ENCODE measurements at regions not wholly inside any gene's neighbourhood (a gene's known extent, or its start where the extent isn't known, plus 50 kb on each side); places are given as distances from the start of the nearest gene placed in this dataset.

DNA sequence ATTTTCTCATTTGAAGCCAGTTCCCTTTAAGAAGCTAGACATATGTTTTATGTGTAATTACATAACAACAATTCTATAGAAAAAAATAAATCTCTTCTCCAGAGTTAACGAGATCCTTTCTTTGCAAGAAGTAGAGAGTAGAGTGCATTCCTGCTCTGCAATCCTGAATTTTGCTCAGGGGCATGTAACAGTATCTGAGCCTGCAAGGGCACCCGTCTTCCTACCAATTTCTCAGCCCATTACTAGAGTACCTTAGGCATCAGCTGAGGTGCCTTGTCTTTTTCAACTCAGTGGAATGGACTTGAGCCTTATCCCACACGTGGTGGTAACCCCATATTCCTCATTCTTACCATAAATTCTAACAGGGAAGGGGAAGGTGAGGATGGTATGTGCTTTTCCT lies 205.9 kb downstream of the IKZF2 start:
- DNase-seq (ENCODE audit: low spot score): no peak

GRCh38 chr2:212943351-212943750 lies 208.1 kb downstream of the IKZF2 start:
- DNase-seq (ENCODE audit: low spot score): no peak

GRCh38 chr2:212941361-212941760 lies 210.1 kb downstream of the IKZF2 start:
- no peak for DNase-seq (ENCODE audit: low spot score)

GRCh38 chr2:212940816-212941215 lies 210.6 kb downstream of the IKZF2 start:
- DNase-seq (ENCODE audit: low spot score): peak; percentile 10

DNA sequence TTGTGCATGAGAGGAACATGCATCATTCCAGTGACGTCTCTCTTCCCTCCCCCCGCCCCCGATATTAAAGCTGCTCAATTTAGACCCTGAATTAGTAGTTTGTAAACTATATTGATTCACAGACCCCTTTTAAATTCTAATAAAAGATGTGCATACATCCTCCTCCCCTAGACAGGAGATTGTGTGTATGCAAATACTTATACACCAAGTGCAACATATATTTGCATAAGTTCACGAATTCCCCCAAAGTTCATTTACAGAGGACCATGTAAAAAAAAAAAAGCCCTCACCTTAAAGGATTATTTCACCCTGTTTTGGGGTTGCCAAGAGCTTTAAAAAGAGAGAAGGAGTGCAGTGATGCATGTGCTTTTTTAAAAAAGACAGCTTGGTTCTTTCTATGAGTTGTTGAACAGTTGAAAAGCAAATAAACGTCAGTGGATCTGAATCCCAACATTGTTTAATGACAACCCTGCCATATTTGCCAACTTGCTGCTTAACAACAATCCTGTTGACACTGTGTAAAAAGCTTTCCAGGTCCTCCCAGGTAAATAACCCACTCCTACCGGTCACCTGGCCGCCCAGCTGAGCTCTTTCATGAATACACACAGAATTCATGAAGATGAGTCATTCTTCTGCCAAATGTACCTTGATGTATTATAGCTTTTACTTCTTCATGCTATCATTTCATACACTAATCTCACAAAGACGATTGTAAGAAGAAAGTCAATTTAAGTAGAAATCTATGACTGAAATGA lies 211.5 kb downstream of the IKZF2 start:
- DNase-seq (ENCODE audit: low spot score): no peak

DNA sequence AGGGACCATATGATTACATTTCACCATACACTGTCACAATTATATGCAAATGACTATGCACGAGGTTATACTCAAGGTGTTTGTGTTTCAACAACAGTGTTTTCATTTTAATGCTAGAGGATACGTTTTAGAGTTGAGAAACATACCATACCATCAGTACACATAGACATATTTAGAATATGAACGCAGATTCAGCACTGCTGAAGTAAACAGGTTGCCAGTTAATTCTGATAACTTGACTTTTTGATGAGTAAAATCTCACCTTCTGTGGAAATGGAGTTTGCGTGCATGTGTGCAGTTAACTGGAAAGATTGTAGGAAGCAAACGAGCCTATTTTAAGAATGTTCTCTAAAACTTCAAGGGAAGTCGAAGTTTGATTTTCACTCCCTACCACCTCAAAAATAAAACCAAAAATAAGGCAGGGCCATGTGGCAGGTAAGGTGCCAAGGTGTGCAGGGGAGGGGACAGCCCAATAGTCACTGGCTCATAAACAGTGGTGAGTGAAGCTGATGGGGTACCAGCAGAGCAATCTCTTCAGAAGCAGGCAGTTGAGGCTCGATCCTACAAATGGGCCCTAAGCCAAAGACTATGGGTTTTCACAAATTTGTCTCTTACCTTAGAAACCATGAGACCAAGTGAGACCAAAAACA lies 213.1 kb downstream of the IKZF2 start:
- no peak for DNase-seq (ENCODE audit: low spot score)

DNA sequence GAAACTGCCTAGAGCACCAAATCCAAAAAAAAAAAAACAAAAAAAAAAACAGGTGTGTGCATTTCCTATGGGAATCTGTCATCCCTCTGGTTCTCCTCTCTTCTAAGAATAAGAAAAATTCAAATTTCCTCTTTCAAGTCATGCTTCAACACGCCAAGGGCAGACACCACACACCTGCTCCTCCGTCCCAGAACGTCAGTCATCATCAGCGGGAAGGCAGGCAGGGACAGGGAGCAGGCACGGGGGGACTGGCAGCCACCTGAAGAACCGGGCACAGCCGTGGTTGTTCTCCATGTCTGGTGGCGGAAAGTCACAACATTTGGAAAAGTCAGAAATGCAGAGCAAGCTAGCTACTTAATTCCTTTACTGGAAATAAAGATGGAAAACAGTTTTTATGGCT lies 214.8 kb downstream of the IKZF2 start:
- no peak for DNase-seq (ENCODE audit: low spot score)

- DNase-seq (ENCODE audit: low spot score): no peak
Observed at GRCh38 chr2:212935752-212936151, 215.7 kb downstream of the IKZF2 start.

- no peak for DNase-seq (ENCODE audit: low spot score)
Observed at GRCh38 chr2:212931271-212931670, 220.1 kb downstream of the IKZF2 start.

DNA sequence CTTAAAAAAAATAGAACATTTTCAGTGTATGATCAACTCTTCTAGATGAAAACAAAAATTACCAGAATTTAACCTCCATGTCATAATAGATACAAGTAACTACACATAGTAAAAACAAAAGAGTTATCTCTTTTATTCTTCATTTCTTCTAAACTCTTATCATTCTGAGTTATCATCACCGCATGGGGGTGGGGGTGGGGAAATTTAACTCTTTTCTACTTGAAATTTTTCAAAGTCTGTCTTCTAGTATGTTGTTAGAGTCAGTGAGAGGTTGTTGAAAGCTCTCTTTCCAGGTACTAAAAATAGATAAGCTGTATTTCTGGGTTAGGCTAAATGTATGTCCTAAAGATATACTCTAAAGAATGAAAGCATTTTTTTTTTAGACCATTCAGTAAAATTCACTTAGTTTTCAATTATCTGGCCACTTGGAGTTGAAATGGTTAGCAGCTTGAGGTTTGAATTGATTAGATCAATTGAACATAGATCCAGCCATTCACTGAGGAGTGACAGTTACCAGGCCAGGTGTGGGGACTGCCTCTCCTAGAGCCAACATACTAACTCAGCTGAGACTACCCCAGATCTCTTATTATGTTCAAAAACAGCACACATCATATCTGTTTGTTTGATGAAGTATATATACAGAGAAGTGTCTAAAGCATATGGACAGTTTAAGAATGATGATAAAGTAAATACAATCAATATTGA lies 220.7 kb downstream of the IKZF2 start:
- DNase-seq (ENCODE audit: low spot score): no peak

- DNase-seq (ENCODE audit: low spot score): no peak
Observed at GRCh38 chr2:212929971-212930370, 221.4 kb downstream of the IKZF2 start.

DNA sequence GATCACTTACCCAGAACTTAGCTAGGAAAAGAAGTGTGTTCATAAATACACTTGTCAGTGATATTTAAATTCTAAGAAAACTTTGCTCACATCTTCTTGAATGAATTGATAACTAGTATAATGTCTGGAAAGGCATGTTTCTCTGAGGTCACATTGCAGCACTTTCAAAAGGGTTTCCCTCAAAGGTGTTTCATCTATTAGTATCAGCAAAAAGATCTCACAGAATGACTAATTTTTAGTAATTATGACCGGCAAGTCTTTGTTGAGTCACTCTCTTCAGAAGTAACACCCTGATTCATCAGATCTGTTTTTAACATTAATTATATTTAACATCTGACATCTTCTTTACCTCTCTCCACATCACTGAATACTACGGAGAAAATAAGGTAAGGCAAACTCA lies 222.3 kb downstream of the IKZF2 start:
- peak; percentile 30 for DNase-seq (ENCODE audit: low spot score)

GRCh38 chr2:212928681-212929080 lies 222.7 kb downstream of the IKZF2 start:
- DNase-seq (ENCODE audit: low spot score): no peak

- no peak for DNase-seq (ENCODE audit: low spot score)
Observed at GRCh38 chr2:212926940-212927339, 224.5 kb downstream of the IKZF2 start.

DNA sequence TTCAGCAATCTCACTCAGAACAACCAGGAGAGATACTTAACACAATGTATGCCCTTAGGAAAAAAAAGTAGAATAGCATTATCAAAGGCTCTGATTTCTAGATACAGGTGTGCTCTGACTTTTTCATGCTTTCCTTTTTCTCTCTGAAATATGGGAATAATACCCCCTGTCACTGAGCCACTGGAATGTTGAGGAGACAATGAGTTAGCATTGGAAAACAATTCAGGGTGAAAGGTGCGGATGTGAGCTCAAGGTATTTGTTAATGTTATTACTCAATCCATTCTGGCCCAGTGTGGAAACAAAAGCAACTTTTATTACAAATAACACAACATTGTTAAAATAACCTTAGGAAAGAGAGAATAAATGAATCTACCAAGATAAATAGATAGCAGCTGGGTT lies 228.0 kb downstream of the IKZF2 start:
- DNase-seq (ENCODE audit: low spot score): no peak

DNA sequence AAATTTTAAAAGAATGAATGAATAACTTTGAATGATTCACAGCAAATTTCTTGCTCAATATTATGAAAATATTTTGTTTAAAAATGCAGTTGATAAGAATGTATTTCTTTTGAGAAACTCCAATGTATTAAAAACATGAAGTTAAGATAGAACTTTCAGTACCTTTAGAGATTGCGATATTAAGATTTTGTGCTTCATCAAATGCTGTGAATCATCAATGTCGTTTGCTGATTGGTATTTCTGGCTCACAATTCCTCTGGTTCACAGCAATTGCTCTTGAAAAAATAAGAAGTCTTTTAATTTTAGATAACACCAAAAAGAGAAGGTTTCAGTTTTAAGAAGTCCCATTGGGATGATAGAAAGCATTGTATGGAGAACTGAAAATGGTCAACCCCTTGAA lies 228.7 kb downstream of the IKZF2 start:
- DNase-seq (ENCODE audit: low spot score): no peak

DNA sequence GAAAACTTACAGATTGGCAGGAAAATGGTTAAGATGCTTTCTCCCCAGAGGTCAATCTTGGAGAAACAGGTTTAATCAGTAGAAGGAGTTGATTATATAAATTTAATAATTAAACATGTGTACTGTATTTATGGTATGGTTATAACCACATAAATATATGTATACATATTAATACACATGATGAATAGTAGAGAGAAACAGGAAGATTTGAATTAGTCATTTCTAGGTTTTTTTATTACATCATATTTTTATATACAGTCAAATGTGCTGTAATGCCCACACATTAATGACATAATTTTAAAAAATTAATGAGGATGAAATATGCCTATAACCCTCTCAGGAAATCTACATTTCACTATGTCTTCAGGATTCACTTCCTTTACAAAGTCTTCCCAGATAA lies 229.7 kb downstream of the IKZF2 start:
- no peak for DNase-seq (ENCODE audit: low spot score)

GRCh38 chr2:212921061-212921460 lies 230.4 kb downstream of the IKZF2 start:
- DNase-seq (ENCODE audit: low spot score): no peak

DNA sequence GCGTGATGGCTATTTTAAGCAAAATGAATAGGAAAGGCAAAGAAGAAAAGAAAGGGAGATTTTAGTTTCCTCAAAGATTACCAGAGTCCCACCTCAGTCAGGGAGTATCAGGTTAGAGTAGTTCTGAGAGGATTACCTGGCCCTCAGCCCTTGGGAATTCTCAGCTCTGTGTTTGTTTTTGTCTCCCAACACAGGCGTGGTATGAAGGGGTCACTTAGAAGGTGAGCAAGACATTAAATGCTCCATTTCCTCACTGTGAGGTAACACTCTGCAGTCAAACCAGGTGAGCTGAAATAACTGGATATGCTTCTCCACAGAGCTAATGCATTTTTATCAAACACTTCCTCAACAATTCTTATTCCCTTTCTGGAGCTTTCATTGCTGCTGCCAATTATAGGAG lies 232.2 kb downstream of the IKZF2 start:
- no peak for DNase-seq (ENCODE audit: low spot score)

GRCh38 chr2:212918336-212918735 lies 233.1 kb downstream of the IKZF2 start:
- no peak for DNase-seq (ENCODE audit: low spot score)

DNA sequence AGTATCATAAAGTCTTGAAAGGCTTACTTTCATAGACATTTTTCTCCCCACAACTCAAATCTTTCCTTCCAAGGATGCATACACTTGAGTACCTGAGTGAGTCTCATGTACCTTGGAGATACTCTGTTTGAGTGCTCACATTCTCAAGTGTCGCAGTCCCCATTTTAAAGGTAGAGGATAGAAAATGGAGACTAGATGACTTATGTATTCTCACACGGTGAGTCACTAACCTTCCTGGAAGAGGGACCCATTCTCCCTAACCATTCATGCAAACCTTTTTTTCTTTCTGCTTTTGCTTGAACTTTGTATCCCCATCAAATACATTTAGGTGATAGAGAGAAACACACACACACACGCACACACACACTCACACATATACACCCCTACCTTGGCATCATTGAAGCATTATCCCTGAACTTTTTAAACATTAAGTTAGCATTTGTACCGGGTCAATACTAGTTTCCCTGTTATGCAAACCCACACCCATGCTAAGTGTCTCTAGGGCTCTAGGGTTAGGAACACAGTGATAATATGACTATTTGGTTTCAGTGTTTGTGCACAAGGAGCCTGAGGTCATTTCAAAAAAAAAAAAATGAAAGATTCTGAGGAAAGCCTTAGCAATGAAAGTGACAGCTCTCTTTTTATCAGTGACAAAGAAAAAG lies 236.2 kb downstream of the IKZF2 start:
- no peak for DNase-seq (ENCODE audit: low spot score)

- no peak for DNase-seq (ENCODE audit: low spot score)
Observed at GRCh38 chr2:212914392-212914791, 237.0 kb downstream of the IKZF2 start.

Measured in A172 (cell line).